H1 (cell line): ENCODE measurements at regions not wholly inside any gene's neighbourhood (a gene's known extent, or its start where the extent isn't known, plus 50 kb on each side); places are given as distances from the start of the nearest gene placed in this dataset.

ENCODE experiments used
- BRCA1 ChIP-seq: IDR thresholded peaks from 2 replicates; pipeline ENCODE4 v1.6.1; 2012; ENCODE audit warnings: low read depth, low read length, improper control_type of control experiment
- CHD2 ChIP-seq: IDR thresholded peaks from 2 replicates; pipeline ENCODE4 v1.6.1; 2012; ENCODE audit warnings: low read length, improper control_type of control experiment
- JUN ChIP-seq: IDR thresholded peaks from 2 replicates; pipeline ENCODE4 v1.6.1; 2011; ENCODE audit warnings: low read depth, mild to moderate bottlenecking, improper control_type of control experiment, low read length
- RXRA ChIP-seq: IDR thresholded peaks from 2 replicates; pipeline ENCODE4 v1.6.1; 2011; ENCODE audit warnings: low read depth, mild to moderate bottlenecking, low read length, moderate library complexity; ENCODE audit not compliant: insufficient read depth
- SRF ChIP-seq: IDR thresholded peaks from 2 replicates; pipeline ENCODE4 v1.6.1; 2011; ENCODE audit warnings: mild to moderate bottlenecking, low read depth, low read length, moderate library complexity

GRCh38 chr13:19324325-19324724, 142.7 kb upstream of the TUBA3C start (continued):
- no peak for TF ChIP-seq BRCA1
- TF ChIP-seq CHD2, result no peak
- no peak for TF ChIP-seq SRF
- no peak for TF ChIP-seq RXRA
- no peak for TF ChIP-seq JUN
